Midbrain (tissue), 1 donor: ENCODE measurements at regions not wholly inside any gene's neighbourhood (a gene's known extent, or its start where the extent isn't known, plus 50 kb on each side); places are given as distances from the start of the nearest gene placed in this dataset.
"Not testable (repeated sequence)": the region's sequence is repeated elsewhere in the genome, so short reads cannot be mapped to it uniquely, and the experiment has no call there.

Source experiments
- DNase-seq: peaks from one replicate; lab custom pipeline; 2025; lab: John Stamatoyannopoulos, UW

DNA sequence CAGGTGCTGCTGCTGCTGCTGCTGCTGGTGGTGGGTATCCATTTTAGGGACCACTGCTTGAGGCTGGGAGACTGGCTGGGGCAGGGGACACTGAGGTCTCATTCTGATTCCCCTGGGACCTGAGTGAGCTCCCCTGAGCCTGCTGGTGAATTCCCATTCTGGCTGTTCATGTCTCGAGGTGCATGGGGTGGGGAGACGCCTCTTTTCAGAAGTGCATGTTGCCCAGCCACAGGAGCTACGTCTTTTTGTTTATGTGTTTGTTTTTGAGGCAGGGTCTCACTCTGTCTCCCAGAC is 133.4 kb downstream of the RHOU start:
- DNase-seq: no peak

DNA sequence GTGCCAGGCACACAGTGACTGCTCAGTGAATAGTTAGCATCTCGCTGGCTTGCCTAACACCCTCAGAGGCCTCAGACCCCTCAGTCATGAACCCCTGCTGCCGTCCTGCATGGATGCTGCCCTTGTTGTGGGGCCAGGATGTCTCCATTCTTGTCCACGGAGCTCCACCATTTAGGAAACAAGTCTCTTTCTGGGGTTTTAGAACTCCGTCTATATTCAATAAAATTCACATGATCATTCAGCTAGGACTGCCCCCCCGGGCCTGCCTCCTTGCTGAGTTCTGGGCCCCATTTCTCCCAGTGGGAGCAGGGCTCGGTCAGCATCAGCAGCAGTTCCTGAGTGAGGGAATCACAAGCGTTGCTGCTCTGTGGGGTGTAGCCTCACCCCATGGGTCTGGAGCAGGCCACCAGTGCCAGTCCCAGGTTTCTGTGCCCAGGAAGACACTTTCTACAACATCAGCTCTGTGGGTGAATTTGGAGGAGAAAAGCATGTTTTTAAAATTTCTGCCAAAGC is 134.1 kb downstream of the RHOU start:
- DNase-seq: no peak

DNA sequence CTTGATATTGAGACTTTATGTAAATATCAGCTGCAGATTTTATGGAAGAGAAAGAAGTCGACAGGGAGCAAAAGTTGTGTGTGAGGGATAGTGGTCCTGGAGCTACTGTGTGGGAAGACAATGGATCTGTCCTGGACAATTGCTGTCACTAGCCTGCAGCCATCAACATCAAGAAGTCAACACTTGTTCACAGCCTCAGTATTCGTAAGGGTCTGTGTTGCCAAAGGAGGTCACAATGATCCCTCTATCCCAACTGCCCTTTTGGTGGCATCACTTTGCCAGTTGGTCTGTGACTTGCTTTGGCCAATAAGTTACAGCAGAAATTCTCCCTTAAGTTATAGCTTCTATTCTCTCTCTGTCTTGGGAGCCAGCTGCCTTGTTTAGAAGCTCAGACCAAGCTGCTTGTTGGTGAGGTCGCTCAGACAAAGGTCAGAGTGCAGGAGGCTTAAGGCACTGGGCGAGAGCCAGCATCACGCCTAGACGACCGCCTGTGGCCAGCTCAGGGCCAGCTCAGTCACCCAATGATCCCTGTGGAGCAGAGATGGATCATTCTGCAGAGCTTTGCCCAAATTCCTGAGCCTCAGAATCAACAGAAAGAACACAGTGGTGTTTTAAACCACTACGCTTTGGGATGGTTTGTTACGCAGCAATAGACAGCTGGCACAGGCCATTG is 134.9 kb downstream of the RHOU start:
- DNase-seq: peak; percentile 28

GRCh38 chr1:228871314-228872061 is 136.2 kb downstream of the RHOU start:
- no peak for DNase-seq

- DNase-seq: no peak
These were observed 136.8 kb downstream of the RHOU start for GRCh38 chr1:228872080-228872479.

GRCh38 chr1:228873709-228874108 is 138.4 kb downstream of the RHOU start:
- DNase-seq: no peak

DNA sequence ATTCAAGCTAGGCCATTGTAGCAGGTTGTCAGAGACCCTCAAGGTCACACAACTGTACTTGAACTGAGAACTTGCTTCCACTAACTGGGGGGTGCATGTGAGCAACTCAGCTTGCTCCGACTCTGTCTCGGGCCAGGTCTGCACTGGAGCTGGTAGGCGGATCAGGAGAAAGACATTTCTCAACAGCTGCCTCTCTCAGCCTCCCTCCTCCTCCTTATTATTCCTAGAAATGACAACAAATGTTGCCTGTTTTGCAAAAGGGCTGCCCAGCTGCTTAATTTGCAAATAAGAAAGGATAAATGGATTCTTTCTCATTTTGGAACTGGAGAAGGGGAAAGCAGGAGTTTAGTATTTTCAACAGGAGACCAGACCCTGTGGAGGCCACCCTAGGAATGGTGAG is 140.5 kb downstream of the RHOU start:
- no peak for DNase-seq

- DNase-seq: no peak
These were observed 140.9 kb downstream of the RHOU start for GRCh38 chr1:228876187-228876586.

DNA sequence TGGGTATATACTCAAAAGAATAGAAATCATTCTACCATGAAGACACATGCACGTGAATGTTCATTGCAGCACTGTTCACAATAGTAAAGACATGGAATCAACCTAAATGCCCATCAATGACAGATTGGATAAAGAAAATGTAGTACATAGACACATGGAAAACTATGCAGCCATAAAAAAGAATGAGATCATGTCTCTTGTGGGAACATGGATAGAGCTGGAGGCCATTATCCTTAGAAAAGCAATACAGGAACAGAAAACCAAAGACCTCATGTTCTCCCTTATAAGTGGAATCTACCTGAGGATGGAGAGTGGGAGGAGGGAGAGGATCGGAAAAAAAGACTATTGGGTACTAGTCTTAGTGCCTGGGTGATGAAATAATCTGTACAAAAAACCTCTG is 143.9 kb downstream of the RHOU start:
- no peak for DNase-seq

DNA sequence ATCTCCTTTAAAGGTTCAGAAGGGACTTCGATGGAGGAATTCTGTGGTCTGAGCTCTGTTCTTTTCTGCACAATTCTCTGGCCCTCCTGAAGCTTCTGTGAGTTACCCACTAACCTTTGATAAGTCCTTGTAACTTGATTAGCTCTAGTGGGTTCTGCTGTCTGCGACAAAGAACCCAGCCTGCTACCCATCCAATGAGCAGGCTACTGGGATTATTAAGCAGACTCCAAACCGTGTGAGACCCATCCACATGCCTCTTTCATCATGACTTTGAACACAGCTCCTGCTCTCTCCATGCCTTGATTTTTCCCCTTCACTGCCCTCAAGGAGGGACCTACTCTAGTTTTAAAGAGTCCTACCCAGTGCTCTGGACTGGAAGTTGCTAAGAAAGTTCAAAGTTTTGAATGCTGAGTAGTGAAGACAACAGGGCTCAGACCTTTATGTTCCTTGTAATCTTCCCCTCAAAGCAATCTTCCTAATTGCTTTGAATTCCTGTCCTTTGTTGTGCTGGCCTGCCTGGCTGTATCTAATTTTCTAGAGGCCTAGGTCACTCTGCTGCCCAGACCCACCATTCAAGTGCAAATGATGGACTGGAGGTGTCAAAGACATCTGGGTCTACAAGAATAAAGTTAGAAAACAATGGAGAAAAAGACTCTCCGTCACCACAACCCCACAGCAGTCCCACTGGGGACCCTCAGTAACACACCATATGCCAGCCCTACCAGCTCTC is 146.9 kb downstream of the RHOU start:
- no peak for DNase-seq

DNA sequence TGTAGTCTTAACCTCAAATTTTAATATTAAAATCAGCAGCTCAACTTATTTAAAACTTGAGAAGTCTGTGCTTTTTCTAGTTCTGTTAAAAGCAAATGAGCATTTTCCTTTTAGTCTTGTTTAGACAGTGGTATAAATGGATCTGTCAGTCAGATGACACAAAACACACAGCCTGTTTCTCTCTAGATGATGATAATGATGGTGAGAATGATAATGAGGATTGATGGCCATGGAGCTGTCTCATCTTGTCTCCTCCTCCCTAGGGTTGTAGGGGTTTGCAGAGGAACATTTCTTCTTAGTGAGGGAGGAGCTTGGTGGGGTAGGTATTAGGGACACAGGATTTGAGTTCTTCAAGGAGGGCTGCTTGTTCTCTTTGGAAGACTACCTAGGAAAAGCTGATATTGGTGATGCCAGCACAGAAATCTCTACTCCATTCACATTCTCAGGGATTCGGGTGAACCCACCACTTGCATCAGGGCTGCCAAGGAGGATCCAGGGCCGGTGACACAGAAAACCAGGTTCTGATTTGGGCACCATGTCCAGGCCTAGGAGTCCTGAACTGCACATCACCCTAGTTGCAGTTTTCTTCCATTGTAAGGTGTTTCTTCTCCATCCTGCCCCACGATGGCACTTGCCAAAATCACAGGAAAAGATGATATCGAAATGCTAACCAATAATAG is 147.6 kb downstream of the RHOU start:
- no peak for DNase-seq

- no peak for DNase-seq
These were observed 148.3 kb downstream of the RHOU start for GRCh38 chr1:228883535-228883934.

DNA sequence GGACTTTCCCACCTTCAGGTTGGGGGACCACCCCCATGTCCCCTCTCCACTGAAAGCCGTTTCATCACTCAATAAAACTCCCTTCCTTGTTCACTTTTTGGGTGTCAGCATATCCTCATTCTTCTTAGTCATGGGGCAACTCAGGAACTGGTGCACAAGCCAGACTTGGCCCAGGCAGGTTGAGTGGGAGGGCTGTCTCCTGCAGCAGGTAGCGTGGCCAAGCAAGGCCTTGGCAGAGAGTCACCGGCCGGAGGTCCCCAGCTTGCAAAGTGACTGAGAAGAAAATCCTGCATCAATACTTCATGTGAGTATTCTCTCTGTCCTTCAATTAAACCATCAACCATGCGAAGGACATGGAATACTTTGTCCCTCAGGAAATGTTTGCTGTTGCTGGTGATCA is 148.9 kb downstream of the RHOU start:
- DNase-seq: no peak

DNA sequence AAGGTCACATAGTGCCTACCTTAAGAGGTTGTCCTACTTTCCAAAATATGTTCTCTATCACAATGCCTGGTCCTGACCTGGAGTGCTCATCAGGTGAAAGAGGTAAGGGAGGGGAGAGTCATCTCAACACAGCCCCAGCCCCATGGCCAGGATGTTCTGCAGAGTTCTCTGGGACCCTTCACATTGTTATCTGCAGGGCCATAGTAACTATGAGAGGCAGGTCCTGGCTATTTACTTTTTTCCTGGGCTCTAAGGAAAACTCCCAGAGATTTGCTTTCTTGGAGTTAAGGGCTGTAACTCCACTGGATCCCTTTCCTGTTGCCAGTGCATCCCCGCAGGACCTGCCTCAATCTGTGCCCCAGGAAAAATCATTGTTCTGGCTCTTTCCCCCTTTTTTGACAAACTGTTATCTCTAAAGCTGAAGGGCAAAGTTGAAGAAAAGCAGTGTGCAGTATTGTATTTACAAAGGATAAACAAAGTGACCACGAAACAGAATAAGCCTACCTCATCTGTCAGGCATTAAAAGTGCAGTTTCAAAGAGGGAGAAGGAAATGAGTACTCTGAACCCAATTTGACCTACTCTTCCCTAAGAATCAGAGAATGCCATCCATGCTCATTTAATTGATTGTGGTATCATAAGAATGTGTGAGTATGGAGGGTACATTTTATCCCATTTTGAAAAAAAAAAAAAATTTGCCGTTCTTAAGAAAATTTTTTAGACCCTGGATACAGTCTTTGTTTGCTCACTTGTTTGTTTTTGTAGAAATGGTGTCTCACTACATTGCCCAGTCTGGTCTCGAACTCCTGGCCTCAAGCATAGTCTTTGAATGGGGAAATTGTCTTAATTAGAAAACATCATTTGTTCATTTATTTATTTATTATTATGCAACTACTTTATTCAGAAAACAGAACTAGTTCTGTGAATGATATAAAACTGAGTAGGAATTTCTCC is 149.6 kb downstream of the RHOU start:
- no peak for DNase-seq

DNA sequence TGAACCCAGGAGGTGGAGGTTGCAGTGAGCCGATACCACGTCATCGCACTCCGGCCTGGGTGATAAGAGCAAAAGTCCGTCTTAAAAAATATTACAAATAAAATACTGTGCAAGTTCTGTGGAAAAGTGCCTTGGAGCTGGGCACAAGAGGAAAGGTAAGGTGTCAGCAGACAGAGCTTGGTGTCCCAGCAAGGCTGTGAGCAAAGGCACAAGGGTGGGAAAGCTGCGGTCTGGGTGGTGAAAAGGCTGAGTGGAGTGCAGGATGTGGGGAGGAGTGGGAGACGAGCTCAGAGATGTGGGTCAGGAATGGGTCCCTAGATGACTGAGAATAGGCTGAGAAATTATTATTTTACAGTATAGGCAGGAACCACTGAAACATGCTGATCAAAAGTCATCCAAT is 150.6 kb downstream of the RHOU start:
- no peak for DNase-seq

GRCh38 chr1:228887101-228887500 is 151.8 kb downstream of the RHOU start:
- no peak for DNase-seq

- no peak for DNase-seq
These were observed 152.7 kb downstream of the RHOU start for GRCh38 chr1:228887960-228888359.

GRCh38 chr1:228889289-228889688 is 154.0 kb downstream of the RHOU start:
- DNase-seq: no peak

DNA sequence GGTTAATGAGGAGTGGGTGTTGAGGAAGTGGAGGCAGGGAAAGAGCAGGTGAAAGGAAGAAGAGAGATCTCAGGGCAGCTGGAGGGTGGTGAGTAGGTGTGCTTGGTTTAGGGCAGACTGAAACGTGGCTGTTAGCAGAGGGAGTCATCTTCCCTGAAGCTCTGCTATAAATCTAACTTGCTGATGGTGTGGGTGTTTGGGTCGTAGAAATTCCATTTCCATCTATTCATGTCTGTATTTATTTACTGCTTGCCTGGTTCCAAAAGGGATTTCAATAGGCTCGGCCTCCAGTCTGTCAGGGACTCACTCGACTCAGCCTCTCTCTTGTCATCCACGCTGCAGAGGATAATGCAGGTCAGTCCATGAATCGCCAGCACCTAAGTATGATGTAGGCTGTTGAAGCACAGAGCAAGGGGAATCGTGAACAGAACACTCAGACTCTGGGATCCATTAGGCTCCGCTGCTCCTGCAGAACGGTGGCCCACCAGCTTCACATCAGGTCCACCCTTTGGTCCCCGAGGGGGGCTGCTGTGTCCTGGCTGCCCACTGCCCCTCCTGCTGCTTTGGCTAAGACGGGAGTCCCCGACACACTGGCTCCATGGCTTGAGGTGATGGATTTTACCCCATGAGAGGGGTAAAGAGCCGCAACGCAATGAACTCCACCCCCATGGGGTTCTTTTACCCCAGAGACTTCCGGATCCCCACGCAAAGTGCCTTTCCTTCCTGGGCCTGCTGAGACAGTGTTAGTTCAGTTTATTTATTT is 156.2 kb downstream of the RHOU start:
- DNase-seq: no peak

GRCh38 chr1:228892200-228892599 is 156.9 kb downstream of the RHOU start:
- not testable (repeated sequence) for DNase-seq
